ENCODE measurements at regions not wholly inside any gene's neighbourhood (a gene's known extent, or its start where the extent isn't known, plus 50 kb on each side); places are given as distances from the start of the nearest gene placed in this dataset.
A peak's percentile ranks its signal among the peaks of the same experiment; 100 is the strongest.

DNA sequence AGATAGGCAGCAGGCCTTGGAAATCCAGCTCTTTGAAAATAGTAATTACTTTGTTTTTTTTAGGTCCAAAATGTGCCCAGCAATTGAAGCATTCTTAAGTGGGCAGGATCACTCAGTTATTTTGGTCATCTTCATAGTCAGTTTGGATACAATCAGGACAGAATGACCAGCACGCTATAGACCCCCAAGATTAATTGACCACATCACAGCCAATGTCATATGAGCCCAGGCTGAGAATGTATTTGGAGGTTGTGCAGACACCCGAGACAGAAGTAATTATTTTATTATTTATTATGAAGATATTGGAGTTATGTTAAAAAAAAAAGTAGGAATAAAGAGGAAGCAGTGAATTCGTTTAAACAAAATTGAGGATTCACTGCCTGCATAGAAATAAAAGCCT, 93.3 kb upstream of the PFKP start:
- Histone ChIP-seq H3K4me3 (ENCODE audit: low read length in 3 of 3) (no peak overlapping the region), H3K36me3 (ENCODE audit: control insufficient read depth in 2 of 3, insufficient read depth in 3 of 3, low read length in 3 of 3) (no peaks in the 10 kb centered on the region), H3K27ac (ENCODE audit: low read depth in 2 of 2, low read length in 2 of 2) (no peak overlapping the region), H3K4me1 (ENCODE audit: control insufficient read depth in 2 of 3, insufficient read depth in 2 of 3, low read depth in 1 of 3, low read length in 3 of 3) (no peaks in the 10 kb centered on the region), H3K27me3 (ENCODE audit: control insufficient read depth, insufficient read depth, low read length) (no peaks in the 10 kb centered on the region), H3K9ac (ENCODE audit: low read length in 3 of 3) (no peak overlapping the region), H3K9me3 (ENCODE audit: control insufficient read depth in 2 of 3, insufficient read depth in 1 of 3, low read length in 3 of 3) (no peaks in the 10 kb centered on the region)
- DNase-seq (no peak), FAIRE-seq (no peak)
- intact Hi-C loops (cut with DNase I), result no loop called here
- TF ChIP-seq, protein P1, sequence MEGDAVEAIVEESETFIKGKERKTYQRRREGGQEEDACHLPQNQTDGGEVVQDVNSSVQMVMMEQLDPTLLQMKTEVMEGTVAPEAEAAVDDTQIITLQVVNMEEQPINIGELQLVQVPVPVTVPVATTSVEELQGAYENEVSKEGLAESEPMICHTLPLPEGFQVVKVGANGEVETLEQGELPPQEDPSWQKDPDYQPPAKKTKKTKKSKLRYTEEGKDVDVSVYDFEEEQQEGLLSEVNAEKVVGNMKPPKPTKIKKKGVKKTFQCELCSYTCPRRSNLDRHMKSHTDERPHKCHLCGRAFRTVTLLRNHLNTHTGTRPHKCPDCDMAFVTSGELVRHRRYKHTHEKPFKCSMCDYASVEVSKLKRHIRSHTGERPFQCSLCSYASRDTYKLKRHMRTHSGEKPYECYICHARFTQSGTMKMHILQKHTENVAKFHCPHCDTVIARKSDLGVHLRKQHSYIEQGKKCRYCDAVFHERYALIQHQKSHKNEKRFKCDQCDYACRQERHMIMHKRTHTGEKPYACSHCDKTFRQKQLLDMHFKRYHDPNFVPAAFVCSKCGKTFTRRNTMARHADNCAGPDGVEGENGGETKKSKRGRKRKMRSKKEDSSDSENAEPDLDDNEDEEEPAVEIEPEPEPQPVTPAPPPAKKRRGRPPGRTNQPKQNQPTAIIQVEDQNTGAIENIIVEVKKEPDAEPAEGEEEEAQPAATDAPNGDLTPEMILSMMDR (IDR thresholded peaks at IDR 0.05; ENCODE audit: borderline replicate concordance, extremely low read depth, insufficient read depth), result no peak

DNA sequence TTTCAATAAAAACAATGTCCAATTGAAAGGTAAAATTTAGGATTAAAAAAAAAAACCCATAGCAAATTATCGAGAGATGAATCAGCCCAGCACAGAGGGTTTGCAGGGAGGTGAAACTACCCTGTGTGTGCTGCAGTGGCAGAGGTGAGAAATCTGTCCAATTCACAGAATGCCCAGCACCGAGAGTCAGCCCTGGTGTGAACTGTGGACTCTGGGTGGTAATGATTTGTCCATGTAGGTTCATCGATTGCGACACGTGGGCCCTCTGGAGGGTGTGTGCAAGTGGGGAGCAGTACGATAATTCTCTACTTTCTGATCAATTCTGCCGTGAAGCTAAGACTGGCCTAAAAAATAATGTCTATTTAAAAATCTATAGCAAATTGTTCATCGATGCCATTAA, 94.5 kb upstream of the PFKP start:
- H3K4me1 ChIP-seq (ENCODE audit: control insufficient read depth in 2 of 3, insufficient read depth in 2 of 3, low read depth in 1 of 3, low read length in 3 of 3), result no peaks in the 10 kb centered on the region
- H3K9me3 ChIP-seq (ENCODE audit: control insufficient read depth in 2 of 3, insufficient read depth in 1 of 3, low read length in 3 of 3), result no peaks in the 10 kb centered on the region
- H3K4me3 ChIP-seq (ENCODE audit: low read length in 3 of 3), result no peak overlapping the region
- DNase-seq (no peak), FAIRE-seq (no peak)
- H3K27ac ChIP-seq (ENCODE audit: low read depth in 2 of 2, low read length in 2 of 2), result no peak overlapping the region
- TF ChIP-seq, protein P1 (IDR thresholded peaks at IDR 0.05; ENCODE audit: borderline replicate concordance, extremely low read depth, insufficient read depth), result no peak
- intact Hi-C loops (cut with DNase I), result no loop called here
- H3K36me3 ChIP-seq (ENCODE audit: control insufficient read depth in 2 of 3, insufficient read depth in 3 of 3, low read length in 3 of 3), result no peaks in the 10 kb centered on the region
- H3K27me3 ChIP-seq (ENCODE audit: control insufficient read depth, insufficient read depth, low read length), result no peaks in the 10 kb centered on the region
- H3K9ac ChIP-seq (ENCODE audit: low read length in 3 of 3), result no peak overlapping the region

DNA sequence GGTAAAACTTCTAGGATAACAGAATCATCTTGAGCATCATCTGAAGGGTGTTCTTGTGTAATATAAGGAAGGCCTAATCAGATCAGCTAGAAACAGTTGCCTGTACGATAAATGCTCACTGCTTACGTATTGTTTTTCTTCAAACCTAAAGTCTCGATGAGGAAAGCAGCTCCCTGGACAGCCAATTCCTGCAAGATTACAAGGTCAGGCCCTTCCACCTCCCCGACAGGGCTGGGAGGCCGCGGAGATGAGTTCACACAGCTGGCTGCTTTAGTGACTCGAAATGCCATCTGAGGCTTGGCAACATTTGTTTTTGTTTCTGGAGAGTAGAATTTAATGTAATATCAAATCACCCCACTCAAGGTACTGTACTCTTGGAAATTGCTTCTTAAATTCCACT, 95.1 kb upstream of the PFKP start:
- Histone ChIP-seq H3K4me1 (ENCODE audit: control insufficient read depth in 2 of 3, insufficient read depth in 2 of 3, low read depth in 1 of 3, low read length in 3 of 3) (no peaks in the 10 kb centered on the region), H3K9ac (ENCODE audit: low read length in 3 of 3) (no peak overlapping the region), H3K4me3 (ENCODE audit: low read length in 3 of 3) (no peak overlapping the region), H3K36me3 (ENCODE audit: control insufficient read depth in 2 of 3, insufficient read depth in 3 of 3, low read length in 3 of 3) (no peaks in the 10 kb centered on the region), H3K9me3 (ENCODE audit: control insufficient read depth in 2 of 3, insufficient read depth in 1 of 3, low read length in 3 of 3) (no peaks in the 10 kb centered on the region), H3K27me3 (ENCODE audit: control insufficient read depth, insufficient read depth, low read length) (no peaks in the 10 kb centered on the region), H3K27ac (ENCODE audit: low read depth in 2 of 2, low read length in 2 of 2) (no peak overlapping the region)
- DNase-seq (peak in 2 of 5 donors; percentile 39 to 44), FAIRE-seq (no peak)
- TF ChIP-seq, protein P1 (IDR thresholded peaks at IDR 0.05; ENCODE audit: borderline replicate concordance, extremely low read depth, insufficient read depth), result no peak
- intact Hi-C loops (cut with DNase I), result no loop called here

DNA sequence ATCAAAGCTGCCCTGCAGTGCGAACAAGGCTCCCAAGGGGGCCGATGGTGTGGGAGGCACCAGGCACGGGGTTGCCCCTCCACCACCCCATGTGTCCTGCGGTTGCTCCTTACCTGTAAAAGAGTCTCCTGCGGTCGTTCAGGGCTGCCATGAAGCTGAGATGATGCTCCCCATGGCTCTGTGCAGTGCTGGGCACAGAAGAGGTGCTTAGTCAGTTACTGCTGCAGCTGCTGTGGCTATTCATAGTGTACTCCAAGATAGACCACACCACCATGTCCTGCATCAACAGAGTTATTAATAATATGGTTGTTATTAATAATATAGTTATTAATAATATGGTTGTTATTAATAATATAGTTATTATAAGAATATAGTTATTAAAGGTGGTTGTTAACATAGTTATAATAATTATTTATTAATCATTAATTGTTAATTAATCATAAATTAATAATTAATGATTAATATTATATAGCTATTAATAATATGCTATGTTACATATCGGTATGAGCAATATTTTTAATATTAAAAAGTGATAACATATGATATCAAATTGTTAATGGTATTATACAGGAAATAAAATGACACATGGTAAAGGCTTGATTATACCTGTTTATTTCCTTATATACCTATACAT, 97.0 kb upstream of the PFKP start:
- no peak for DNase-seq
- no peak overlapping the region for H3K27ac ChIP-seq (ENCODE audit: low read depth in 2 of 2, low read length in 2 of 2)
- H3K9ac ChIP-seq (ENCODE audit: low read length in 3 of 3), result no peak overlapping the region
- H3K4me3 ChIP-seq (ENCODE audit: low read length in 3 of 3), result no peak overlapping the region
- FAIRE-seq, result peak; percentile 97
- TF ChIP-seq, protein P1 (IDR thresholded peaks at IDR 0.05; ENCODE audit: borderline replicate concordance, extremely low read depth, insufficient read depth), result no peak
- no peaks in the 10 kb centered on the region for H3K9me3 ChIP-seq (ENCODE audit: control insufficient read depth in 2 of 3, insufficient read depth in 1 of 3, low read length in 3 of 3)
- intact Hi-C loops (cut with DNase I), result no loop called here
- no peaks in the 10 kb centered on the region for H3K4me1 ChIP-seq (ENCODE audit: control insufficient read depth in 2 of 3, insufficient read depth in 2 of 3, low read depth in 1 of 3, low read length in 3 of 3)
- H3K36me3 ChIP-seq (ENCODE audit: control insufficient read depth in 2 of 3, insufficient read depth in 3 of 3, low read length in 3 of 3), result no peaks in the 10 kb centered on the region
- no peaks in the 10 kb centered on the region for H3K27me3 ChIP-seq (ENCODE audit: control insufficient read depth, insufficient read depth, low read length)

All from kidney (tissue), 13 donors.